ENCODE measurements at regions not wholly inside any gene's neighbourhood (a gene's known extent, or its start where the extent isn't known, plus 50 kb on each side); places are given as distances from the start of the nearest gene placed in this dataset.

DNA sequence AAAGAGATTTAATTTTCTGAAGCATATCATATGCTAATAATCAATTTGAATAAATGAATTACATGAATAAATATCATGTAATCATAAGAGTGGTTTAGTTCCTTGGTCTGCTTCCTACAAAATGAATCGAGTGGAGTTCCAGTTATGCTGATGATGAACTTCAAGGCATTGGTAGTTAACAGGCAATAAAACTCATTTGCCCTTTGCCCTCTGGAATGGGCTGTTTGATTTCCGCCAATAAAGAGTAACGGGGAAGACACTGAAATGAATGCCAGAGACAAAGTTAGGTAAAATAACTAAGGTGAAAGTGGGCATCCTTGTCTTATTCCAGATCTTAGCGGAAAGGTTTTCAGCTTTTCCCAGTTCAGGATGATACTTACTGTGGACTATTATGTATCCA lies 90.1 kb downstream of the C3orf38 start:
- TF ChIP-seq, protein P1, sequence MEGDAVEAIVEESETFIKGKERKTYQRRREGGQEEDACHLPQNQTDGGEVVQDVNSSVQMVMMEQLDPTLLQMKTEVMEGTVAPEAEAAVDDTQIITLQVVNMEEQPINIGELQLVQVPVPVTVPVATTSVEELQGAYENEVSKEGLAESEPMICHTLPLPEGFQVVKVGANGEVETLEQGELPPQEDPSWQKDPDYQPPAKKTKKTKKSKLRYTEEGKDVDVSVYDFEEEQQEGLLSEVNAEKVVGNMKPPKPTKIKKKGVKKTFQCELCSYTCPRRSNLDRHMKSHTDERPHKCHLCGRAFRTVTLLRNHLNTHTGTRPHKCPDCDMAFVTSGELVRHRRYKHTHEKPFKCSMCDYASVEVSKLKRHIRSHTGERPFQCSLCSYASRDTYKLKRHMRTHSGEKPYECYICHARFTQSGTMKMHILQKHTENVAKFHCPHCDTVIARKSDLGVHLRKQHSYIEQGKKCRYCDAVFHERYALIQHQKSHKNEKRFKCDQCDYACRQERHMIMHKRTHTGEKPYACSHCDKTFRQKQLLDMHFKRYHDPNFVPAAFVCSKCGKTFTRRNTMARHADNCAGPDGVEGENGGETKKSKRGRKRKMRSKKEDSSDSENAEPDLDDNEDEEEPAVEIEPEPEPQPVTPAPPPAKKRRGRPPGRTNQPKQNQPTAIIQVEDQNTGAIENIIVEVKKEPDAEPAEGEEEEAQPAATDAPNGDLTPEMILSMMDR (IDR thresholded peaks at IDR 0.05) = no peak
- no peak for TF ChIP-seq POLR2A (IDR thresholded peaks at IDR 0.05)

Measured in uterus (tissue), 2 donors.